SK-N-SH (cell line): ENCODE measurements at regions not wholly inside any gene's neighbourhood (a gene's known extent, or its start where the extent isn't known, plus 50 kb on each side); places are given as distances from the start of the nearest gene placed in this dataset.

Source experiments
- CTCF ChIA-PET: fragments of 300-600, 350-600 bp; formaldehyde crosslinking; extraction: SDS; loops from one replicate; lab custom pipeline; 2021; lab: Yijun Ruan, JAX
- POLR2A ChIA-PET: fragments of 350-600 bp; sonication (Branson Sonifier 250); formaldehyde crosslinking; extraction: SDS; loops from one replicate; lab custom pipeline; 2020; ENCODE audit warnings: antibody characterized with exemption, inconsistent platforms; lab: Yijun Ruan, JAX
- DNase-seq: peaks from one replicate; pipeline ENCODE4 v3.0.0; 2012
- H2AFZ ChIP-seq: fragments of 200-600 bp; sonication (generic); 2 replicates; pipeline ENCODE4 v1.8.1; 2016; ENCODE audit warnings: antibody characterized with exemption, mild to moderate bottlenecking, low read depth
- H3F3A ChIP-seq: fragments of 200-600 bp; sonication (generic); replicated peaks from 2 replicates; pipeline ENCODE3; 2016; ENCODE audit warnings: antibody characterized with exemption, mild to moderate bottlenecking; ENCODE audit not compliant: insufficient read depth
- H3K27ac ChIP-seq, 2 experiments: fragments of 200-500 bp in 1 of 2; fragments of 200-600 bp in 1 of 2; sonication (Bioruptor generic) in 1 of 2; sonication (generic), shearing (Covaris generic) in 1 of 2; 2 replicates each; pipeline versions ENCODE4 v1.5.1 to v1.6.1; 2014 to 2016; ENCODE audit warnings: low read depth in 2 of 2, inconsistent platforms in 1 of 2, low read length in 1 of 2, mild to moderate bottlenecking in 1 of 2, mixed read lengths in 1 of 2
- H3K27me3 ChIP-seq: fragments of 200-600 bp; sonication (generic), shearing (Covaris generic); 2 replicates; pipeline ENCODE4 v1.6.1; 2016; ENCODE audit warnings: mixed run types; ENCODE audit not compliant: insufficient read depth
- H3K36me3 ChIP-seq, 2 experiments: fragments of 200-500 bp in 1 of 2; fragments of 200-600 bp in 1 of 2; sonication (Bioruptor generic) in 1 of 2; sonication (generic) in 1 of 2; replicated peaks in 1 of 2; 2 replicates each; pipeline versions ENCODE3 to v1.5.1; 2014 to 2016; ENCODE audit warnings: low read length in 1 of 2, mild to moderate bottlenecking in 1 of 2; ENCODE audit not compliant: insufficient read depth in 2 of 2, control insufficient read depth in 1 of 2
- H3K4me1 ChIP-seq, 2 experiments: fragments of 200-500 bp in 1 of 2; fragments of 200-600 bp in 1 of 2; sonication (Bioruptor generic) in 1 of 2; sonication (generic), shearing (Covaris generic) in 1 of 2; 2 replicates each; pipeline versions ENCODE4 v1.5.1 to v1.6.1; 2014 to 2016; ENCODE audit warnings: low read depth in 1 of 2, low read length in 1 of 2, mixed run types in 1 of 2; ENCODE audit not compliant: insufficient read depth in 2 of 2, control insufficient read depth in 1 of 2
- H3K4me2 ChIP-seq: fragments of 200-600 bp; sonication (generic), shearing (Covaris generic); 2 replicates; pipeline ENCODE4 v1.6.1; 2017; ENCODE audit warnings: mixed run types
- H3K4me3 ChIP-seq, 2 experiments: fragments of 200-500 bp in 1 of 2; fragments of 200-600 bp in 1 of 2; sonication (Bioruptor generic) in 1 of 2; sonication (generic), shearing (Covaris generic) in 1 of 2; 2 replicates each; pipeline versions ENCODE4 v1.5.1 to v1.8.1; 2014 to 2016; ENCODE audit warnings: low read depth in 2 of 2, inconsistent platforms in 1 of 2, low read length in 1 of 2, mild to moderate bottlenecking in 1 of 2, mixed read lengths in 1 of 2, moderate library complexity in 1 of 2
- H3K79me2 ChIP-seq: fragments of 200-600 bp; sonication (generic); 2 replicates; pipeline ENCODE4 v1.8.1; 2017; ENCODE audit warnings: mild to moderate bottlenecking; ENCODE audit not compliant: insufficient read depth
- H3K9ac ChIP-seq: fragments of 200-600 bp; sonication (generic); 2 replicates; pipeline ENCODE4 v1.6.1; 2017; ENCODE audit warnings: mixed run types
- H3K9me2 ChIP-seq: fragments of 200-600 bp; sonication (generic); 2 replicates; pipeline ENCODE4 v1.6.1; 2017; ENCODE audit warnings: mixed run types
- H3K9me3 ChIP-seq: fragments of 200-600 bp; sonication (generic); 2 replicates; pipeline ENCODE4 v1.6.1; 2017; ENCODE audit warnings: mixed run types, mild to moderate bottlenecking, moderate library complexity
- H4K20me1 ChIP-seq: fragments of 200-600 bp; sonication (generic); 2 replicates; pipeline ENCODE4 v1.6.1; 2017; ENCODE audit warnings: mild to moderate bottlenecking, mixed run types; ENCODE audit not compliant: insufficient read depth
- CTCF ChIP-seq: fragments of 200-600 bp; sonication (generic); IDR thresholded peaks from 2 replicates; pipeline ENCODE4 v1.6.1; 2017; ENCODE audit warnings: antibody characterized with exemption, mild to moderate bottlenecking, moderate library complexity
- ELF1 ChIP-seq: IDR thresholded peaks from 2 replicates; pipeline ENCODE4 v1.4.0; 2012
- EP300 ChIP-seq, 2 experiments: IDR thresholded peaks; 2 replicates each; pipeline versions ENCODE4 v1.4.0 to v1.6.1; 2012; ENCODE audit warnings: borderline replicate concordance in 1 of 2, low read depth in 1 of 2, low read length in 1 of 2
- FOXJ3 ChIP-seq: sonication (generic); formaldehyde crosslinking; IDR thresholded peaks from 2 replicates; pipeline ENCODE4 v1.5.1; 2020; ENCODE audit warnings: mild to moderate bottlenecking, missing genetic modification reagents
- GABPA ChIP-seq: IDR thresholded peaks from 2 replicates; pipeline ENCODE4 v1.4.0; 2012; ENCODE audit warnings: low read depth, mild to moderate bottlenecking
- GATA2 ChIP-seq: sonication (generic); formaldehyde crosslinking; IDR thresholded peaks from 2 replicates; pipeline ENCODE4 v1.5.0; 2020; ENCODE audit warnings: mild to moderate bottlenecking, missing genetic modification reagents
- MAX ChIP-seq: IDR thresholded peaks from 2 replicates; pipeline ENCODE4 v1.4.0; 2012; ENCODE audit warnings: low read depth
- MEF2A ChIP-seq: IDR thresholded peaks from 2 replicates; pipeline ENCODE4 v1.4.0; 2012; ENCODE audit warnings: low read depth, borderline replicate concordance
- MXI1 ChIP-seq: IDR thresholded peaks from 2 replicates; pipeline ENCODE4 v1.6.1; 2012; ENCODE audit warnings: mild to moderate bottlenecking, low read depth, low read length, improper control_type of control experiment
- POLR2AphosphoS5 ChIP-seq: IDR thresholded peaks from 2 replicates; pipeline ENCODE4 v1.6.1; 2012; ENCODE audit warnings: low read depth, low read length
- RAD21 ChIP-seq: IDR thresholded peaks from 2 replicates; pipeline ENCODE4 v1.6.1; 2012; ENCODE audit warnings: mild to moderate bottlenecking, low read length
- SMC3 ChIP-seq: IDR thresholded peaks from 2 replicates; pipeline ENCODE4 v1.6.1; 2012; ENCODE audit warnings: low read depth, low read length, improper control_type of control experiment
- TEAD4 ChIP-seq: IDR thresholded peaks from 2 replicates; pipeline ENCODE4 v1.4.0; 2012; ENCODE audit warnings: mild to moderate bottlenecking, borderline replicate concordance; ENCODE audit not compliant: insufficient read depth
- USF1 ChIP-seq: IDR thresholded peaks from 2 replicates; pipeline ENCODE4 v1.4.0; 2012; ENCODE audit warnings: low read depth, borderline replicate concordance
- USF2 ChIP-seq: fragments of 150-350 bp; IDR thresholded peaks from 2 replicates; pipeline ENCODE4 v1.6.1; 2017; ENCODE audit warnings: antibody characterized with exemption, low read length, low read depth, borderline replicate concordance
- ZBTB33 ChIP-seq: IDR thresholded peaks from 2 replicates; pipeline ENCODE4 v1.4.0; 2012; ENCODE audit warnings: low read depth, borderline replicate concordance
- WGBS: methylation state at CpG from one replicate; pipeline ENCODE4 v1.1.6; 2017; ENCODE audit warnings: low lambda C conversion rate; 5-methylcytosine and 5-hydroxymethylcytosine counted together

GRCh38 chr22:22799561-22799960, 88.1 kb upstream of the IGLL5 start:
- 8% methylated on average over 2 of the region's 4 CpGs for WGBS
- DNase-seq, result no peak
- Histone ChIP-seq H3K79me2 (no peaks in the 10 kb centered on the region), H3K36me3 (no peaks in the 10 kb centered on the region), H3K9ac (no peak overlapping the region), H3K4me3 (no peak overlapping the region), H3K9me3 (no peaks in the 10 kb centered on the region), H3K27ac (no peak overlapping the region), H3K9me2 (no peaks in the 10 kb centered on the region), H2AFZ (no peak overlapping the region), H4K20me1 (no peaks in the 10 kb centered on the region), H3K27me3 (no peaks in the 10 kb centered on the region), H3K4me1 (no peaks in the 10 kb centered on the region), H3K4me2 (no peak overlapping the region), H3F3A (no peaks in the 10 kb centered on the region)
- POLR2A ChIA-PET, result no interaction called here
- CTCF ChIA-PET, result interaction anchor here (1.0 to 2.5 kb wide), 10 partner anchors 8 to 336 kb away, joined by 3 to 22 read pairs (median 5); no protein-coding TSS in a partner anchor
- no peak for TF ChIP-seq USF2
- TF ChIP-seq RAD21, result no peak
- no peak for TF ChIP-seq USF1
- TF ChIP-seq GATA2, result no peak
- TF ChIP-seq TEAD4, result no peak
- TF ChIP-seq SMC3, result no peak
- no peak for TF ChIP-seq CTCF
- TF ChIP-seq ELF1, result no peak
- no peak for TF ChIP-seq MAX
- TF ChIP-seq GABPA, result no peak
- no peak for TF ChIP-seq FOXJ3 (CRISPR knock-in tag)
- TF ChIP-seq MXI1, result no peak
- no peak for TF ChIP-seq POLR2AphosphoS5
- TF ChIP-seq EP300 (IDR thresholded peaks at IDR 0.05; ENCODE audit: borderline replicate concordance in 1 of 2, low read depth in 1 of 2, low read length in 1 of 2), result no peak
- no peak for TF ChIP-seq ZBTB33
- no peak for TF ChIP-seq MEF2A
